Fibroblast of skin of left quadriceps (primary cell): ENCODE measurements at regions not wholly inside any gene's neighbourhood (a gene's known extent, or its start where the extent isn't known, plus 50 kb on each side); places are given as distances from the start of the nearest gene placed in this dataset.

ENCODE experiments used
- DNase-seq, 2 experiments: peaks; one replicate each; pipeline ENCODE4 v3.0.0-alpha.2; 2013; ENCODE audit warnings: low read depth in 2 of 2

DNA sequence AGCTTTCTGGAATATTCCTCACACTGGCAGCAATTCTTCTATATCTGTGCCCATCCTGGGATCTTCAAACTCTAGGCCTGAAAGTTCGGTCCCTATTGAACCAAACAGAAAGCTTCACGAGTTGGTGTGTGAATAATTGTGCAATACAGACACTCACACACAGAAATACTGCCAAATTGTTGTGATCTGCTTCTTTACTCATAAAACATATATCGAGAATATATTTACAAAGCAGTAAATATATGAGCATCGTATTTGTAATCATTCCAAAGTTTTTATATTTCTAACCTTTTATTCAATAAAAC is 56.6 kb upstream of the BEX4 start:
- no peak for DNase-seq

DNA sequence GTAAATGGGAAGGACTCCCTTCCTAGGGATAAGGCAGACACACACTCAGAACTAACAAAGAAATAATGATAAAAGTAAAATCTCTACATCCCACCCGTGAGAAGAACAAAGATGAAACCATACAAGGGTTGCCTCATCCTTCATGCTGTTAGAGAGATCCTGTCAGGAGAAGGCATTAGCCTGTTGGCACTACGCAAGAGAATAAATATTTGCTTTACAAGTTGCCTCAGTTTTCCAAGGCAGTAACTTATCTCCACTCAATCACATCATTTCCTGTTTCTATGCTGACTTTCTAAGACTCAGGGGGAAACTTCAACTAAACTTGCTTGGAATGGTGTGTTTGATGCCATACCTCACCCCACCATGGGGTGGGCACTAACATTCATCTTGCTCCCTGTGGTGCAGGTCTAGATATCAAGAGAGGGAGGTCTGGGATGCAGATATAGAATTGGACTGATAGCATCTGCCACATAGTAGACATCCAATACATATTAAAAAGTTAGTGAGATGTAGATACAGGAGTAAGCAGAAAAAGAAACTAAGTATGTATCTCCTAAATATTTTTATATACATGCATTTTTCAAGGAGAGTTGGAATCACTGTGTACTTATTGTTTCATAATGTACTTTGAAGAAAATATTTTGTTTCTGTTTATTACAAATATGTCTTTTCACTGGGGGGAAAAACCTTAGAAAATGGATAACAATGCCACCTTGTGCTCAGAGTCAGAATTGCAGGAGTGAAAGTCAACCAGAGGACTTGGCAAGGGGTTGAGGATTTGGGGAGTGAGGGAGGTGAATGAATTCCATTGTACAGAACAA is 57.2 kb upstream of the BEX4 start:
- no peak for DNase-seq

DNA sequence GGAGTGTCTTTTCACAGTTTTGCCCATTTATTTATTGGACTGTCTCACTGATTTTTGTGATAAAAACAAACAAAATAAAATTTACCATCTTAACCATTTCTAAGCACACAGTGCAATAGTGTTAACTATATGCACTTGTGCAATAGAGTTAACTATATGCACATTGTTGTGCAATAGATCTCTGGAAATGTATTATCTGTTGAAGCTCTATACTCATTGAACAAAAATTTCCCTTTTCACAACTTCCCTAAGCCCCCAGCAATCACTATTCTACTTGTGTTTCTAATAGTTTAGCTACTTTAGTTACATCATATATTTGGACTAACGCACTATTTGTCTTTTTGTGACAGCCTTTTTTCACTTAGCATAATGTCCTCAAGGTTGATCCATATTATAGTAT is 59.7 kb upstream of the BEX4 start:
- peak; percentile 33 to 45 for DNase-seq

DNA sequence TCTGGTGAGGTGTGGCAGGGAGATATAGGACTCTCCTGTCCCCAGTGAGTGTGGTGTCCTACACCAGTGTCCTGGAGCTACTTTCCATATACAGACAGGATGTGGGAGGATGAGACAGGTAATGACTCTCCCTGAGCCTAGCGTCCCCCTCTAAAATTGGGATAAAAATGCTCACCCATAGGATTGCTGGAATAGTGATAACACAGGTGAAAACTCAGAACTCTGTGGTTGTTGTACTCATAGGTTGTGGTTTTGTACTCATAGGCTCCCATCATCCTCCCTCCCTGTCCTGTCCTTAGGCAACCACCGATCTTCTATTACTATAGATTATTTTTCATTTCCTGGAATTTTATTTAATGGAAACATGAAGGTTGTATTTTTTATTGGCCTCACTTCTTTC is 60.7 kb upstream of the NXF3 start:
- no peak for DNase-seq

DNA sequence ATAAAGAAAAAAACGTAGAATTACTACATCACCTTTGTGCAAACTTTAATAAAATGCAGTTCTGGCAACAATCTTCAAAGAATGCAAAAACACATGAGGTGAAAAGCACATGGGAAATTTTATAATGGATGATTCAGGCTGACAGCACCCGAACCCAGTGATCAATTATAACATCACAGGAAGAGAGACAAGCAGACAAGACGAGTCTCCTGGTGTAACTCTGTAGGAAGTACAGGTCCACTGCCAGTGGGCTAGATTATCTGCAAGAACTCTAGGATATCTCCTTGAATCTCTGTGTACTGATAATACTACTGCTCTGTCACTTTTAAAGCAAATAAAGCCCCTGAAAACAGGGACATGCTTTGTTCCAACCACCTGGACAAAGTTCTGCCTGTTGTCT is 58.9 kb upstream of the NXF3 start:
- DNase-seq: no peak

DNA sequence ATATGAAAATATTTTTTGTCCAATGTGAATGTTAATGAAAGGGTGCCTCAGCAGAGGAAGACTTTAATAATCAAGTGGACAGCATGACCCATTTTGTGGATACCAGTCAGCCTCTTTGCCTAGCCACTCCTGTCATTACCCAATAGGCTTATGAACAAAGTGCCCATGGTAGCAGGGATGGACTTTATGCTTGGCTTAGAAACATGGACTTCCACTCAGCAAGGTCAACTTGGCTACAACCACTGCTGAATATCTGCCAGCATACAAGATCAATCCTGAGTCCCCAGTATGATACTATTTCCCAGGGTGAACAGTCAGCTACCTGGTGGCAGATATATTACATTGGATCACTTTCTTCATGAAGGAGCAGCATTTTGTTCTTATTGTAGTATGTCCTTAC is 56.7 kb upstream of the NXF3 start:
- DNase-seq: no peak

DNA sequence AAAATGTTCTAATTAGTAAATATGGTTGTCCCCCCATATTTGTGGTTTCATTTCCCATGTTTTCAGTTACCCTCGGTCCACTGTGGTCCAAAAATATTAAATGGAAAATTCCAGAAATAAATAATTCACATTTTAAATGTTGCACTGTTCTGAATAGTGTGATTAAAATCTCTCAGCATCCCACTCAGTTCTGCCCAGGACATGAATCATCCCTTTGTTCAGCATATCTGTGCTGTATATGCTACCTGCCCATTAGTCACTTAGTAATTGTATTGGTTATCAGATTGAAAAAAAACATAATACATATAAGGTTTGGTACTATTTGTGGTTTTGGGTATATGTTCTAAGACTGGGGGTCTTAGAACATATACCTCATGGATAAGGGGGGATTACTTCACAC is 55.1 kb upstream of the NXF3 start:
- no peak for DNase-seq
